Gastroesophageal sphincter (tissue), 3 donors: ENCODE measurements at regions not wholly inside any gene's neighbourhood (a gene's known extent, or its start where the extent isn't known, plus 50 kb on each side); places are given as distances from the start of the nearest gene placed in this dataset.

ENCODE experiments used
- EP300 ChIP-seq: sonication (generic); formaldehyde crosslinking; IDR thresholded peaks from one replicate; pipeline ENCODE4 v1.6.1; 2017; ENCODE audit warnings: antibody characterized with exemption, mild to moderate bottlenecking
- POLR2A ChIP-seq, 2 donors: fragments of 450-650 bp; IDR thresholded peaks; one replicate each; pipeline ENCODE4 v1.6.1; 2017; ENCODE audit warnings: antibody characterized with exemption in 2 of 2, mild to moderate bottlenecking in 2 of 2, moderate library complexity in 1 of 2
- POLR2AphosphoS5 ChIP-seq: sonication (generic); formaldehyde crosslinking; IDR thresholded peaks from one replicate; pipeline ENCODE4 v1.6.1; 2017; ENCODE audit warnings: antibody characterized with exemption
- TF ChIP-seq, protein P1 (sequence below), 4 experiments: fragments of 200-600 bp in 2 of 4; fragments of 450-650 bp in 2 of 4; sonication (generic) in 1 of 4; IDR thresholded peaks; one replicate each; pipeline ENCODE4 v1.5.1; 2017 to 2019; ENCODE audit warnings: antibody characterized with exemption in 4 of 4, mild to moderate bottlenecking in 2 of 4, moderate library complexity in 2 of 4

DNA sequence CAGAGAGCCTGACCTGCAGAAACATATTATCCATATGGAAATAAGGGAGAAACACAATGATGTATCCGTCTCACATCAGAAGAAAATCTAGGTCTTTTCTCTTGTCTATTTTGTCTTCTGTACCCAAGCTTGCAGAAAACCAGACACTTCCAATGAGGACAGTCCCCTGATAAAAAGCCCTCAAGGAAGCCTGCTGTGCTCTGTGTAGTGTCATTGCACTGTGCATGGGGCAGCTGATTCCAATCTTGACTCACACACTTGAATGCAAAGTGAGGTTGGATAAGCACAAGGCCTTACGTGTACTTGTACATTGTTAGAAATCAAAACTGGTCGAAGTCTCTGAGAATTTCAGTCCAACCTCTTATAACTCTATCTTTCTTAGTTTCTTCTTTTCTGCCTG is 256.6 kb upstream of the MYOCD start:
- no peak for TF ChIP-seq POLR2AphosphoS5
- TF ChIP-seq, protein P1, sequence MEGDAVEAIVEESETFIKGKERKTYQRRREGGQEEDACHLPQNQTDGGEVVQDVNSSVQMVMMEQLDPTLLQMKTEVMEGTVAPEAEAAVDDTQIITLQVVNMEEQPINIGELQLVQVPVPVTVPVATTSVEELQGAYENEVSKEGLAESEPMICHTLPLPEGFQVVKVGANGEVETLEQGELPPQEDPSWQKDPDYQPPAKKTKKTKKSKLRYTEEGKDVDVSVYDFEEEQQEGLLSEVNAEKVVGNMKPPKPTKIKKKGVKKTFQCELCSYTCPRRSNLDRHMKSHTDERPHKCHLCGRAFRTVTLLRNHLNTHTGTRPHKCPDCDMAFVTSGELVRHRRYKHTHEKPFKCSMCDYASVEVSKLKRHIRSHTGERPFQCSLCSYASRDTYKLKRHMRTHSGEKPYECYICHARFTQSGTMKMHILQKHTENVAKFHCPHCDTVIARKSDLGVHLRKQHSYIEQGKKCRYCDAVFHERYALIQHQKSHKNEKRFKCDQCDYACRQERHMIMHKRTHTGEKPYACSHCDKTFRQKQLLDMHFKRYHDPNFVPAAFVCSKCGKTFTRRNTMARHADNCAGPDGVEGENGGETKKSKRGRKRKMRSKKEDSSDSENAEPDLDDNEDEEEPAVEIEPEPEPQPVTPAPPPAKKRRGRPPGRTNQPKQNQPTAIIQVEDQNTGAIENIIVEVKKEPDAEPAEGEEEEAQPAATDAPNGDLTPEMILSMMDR (IDR thresholded peaks at IDR 0.05) = no peak
- no peak for TF ChIP-seq POLR2A (IDR thresholded peaks at IDR 0.05)
- no peak for TF ChIP-seq EP300
